ENCODE measurements at regions not wholly inside any gene's neighbourhood (a gene's known extent, or its start where the extent isn't known, plus 50 kb on each side); places are given as distances from the start of the nearest gene placed in this dataset.

GRCh38 chr11:92644595-92645445 lies 324.6 kb upstream of the MTNR1B start:
- Histone ChIP-seq H3K27me3 (no peaks in the 10 kb centered on the region), H3K36me3 (no peaks in the 10 kb centered on the region), H3K4me1 (no peaks in the 10 kb centered on the region), H3K9me3 (no peaks in the 10 kb centered on the region), H3K4me3 (no peak overlapping the region), H3K27ac (no peak overlapping the region)
- DNase-seq (ENCODE audit: low spot score): no peak
- no peak for TF ChIP-seq CTCF (IDR thresholded peaks at IDR 0.05)

- no peaks in the 10 kb centered on the region for H3K4me1 ChIP-seq
- no peak overlapping the region for H3K27ac ChIP-seq
- no peak for TF ChIP-seq CTCF (IDR thresholded peaks at IDR 0.05)
- H3K27me3 ChIP-seq: no peaks in the 10 kb centered on the region
- no peaks in the 10 kb centered on the region for H3K9me3 ChIP-seq
- H3K36me3 ChIP-seq: no peaks in the 10 kb centered on the region
- DNase-seq (ENCODE audit: low spot score): no peak
- H3K4me3 ChIP-seq: no peak overlapping the region
Measured at GRCh38 chr11:92651159-92651558, 318.3 kb upstream of the MTNR1B start.

GRCh38 chr11:92653454-92653853 lies 316.0 kb upstream of the MTNR1B start:
- no peaks in the 10 kb centered on the region for H3K9me3 ChIP-seq
- TF ChIP-seq CTCF (IDR thresholded peaks at IDR 0.05): no peak
- no peaks in the 10 kb centered on the region for H3K27me3 ChIP-seq
- DNase-seq (ENCODE audit: low spot score): no peak
- no peak overlapping the region for H3K4me3 ChIP-seq
- H3K4me1 ChIP-seq: no peaks in the 10 kb centered on the region
- H3K36me3 ChIP-seq: no peaks in the 10 kb centered on the region
- H3K27ac ChIP-seq: no peak overlapping the region

GRCh38 chr11:92656783-92657182 lies 312.7 kb upstream of the MTNR1B start:
- TF ChIP-seq CTCF (IDR thresholded peaks at IDR 0.05): no peak
- DNase-seq (ENCODE audit: low spot score): no peak

GRCh38 chr11:92657226-92657625 lies 312.2 kb upstream of the MTNR1B start:
- H3K27me3 ChIP-seq: no peaks in the 10 kb centered on the region
- H3K4me3 ChIP-seq: no peak overlapping the region
- no peak for TF ChIP-seq CTCF (IDR thresholded peaks at IDR 0.05)
- H3K4me1 ChIP-seq: no peaks in the 10 kb centered on the region
- H3K9me3 ChIP-seq: no peaks in the 10 kb centered on the region
- no peak overlapping the region for H3K27ac ChIP-seq
- DNase-seq (ENCODE audit: low spot score): no peak
- H3K36me3 ChIP-seq: no peaks in the 10 kb centered on the region

More at GRCh38 chr11:92656783-92657182, 312.7 kb upstream of the MTNR1B start:
- H3K27ac ChIP-seq: no peak overlapping the region
- H3K27me3 ChIP-seq: no peaks in the 10 kb centered on the region
- H3K4me1 ChIP-seq: no peaks in the 10 kb centered on the region
- no peaks in the 10 kb centered on the region for H3K9me3 ChIP-seq
- H3K4me3 ChIP-seq: no peak overlapping the region
- no peaks in the 10 kb centered on the region for H3K36me3 ChIP-seq

- Histone ChIP-seq H3K36me3 (no peaks in the 10 kb centered on the region), H3K4me1 (no peaks in the 10 kb centered on the region), H3K9me3 (no peaks in the 10 kb centered on the region), H3K27ac (no peak overlapping the region), H3K4me3 (no peak overlapping the region), H3K27me3 (no peaks in the 10 kb centered on the region)
- DNase-seq (ENCODE audit: low spot score): no peak
- no peak for TF ChIP-seq CTCF (IDR thresholded peaks at IDR 0.05)
Measured at GRCh38 chr11:92658733-92659132, 310.7 kb upstream of the MTNR1B start.

Measured in right atrium auricular region (tissue), 2 donors.